ENCODE measurements at regions not wholly inside any gene's neighbourhood (a gene's known extent, or its start where the extent isn't known, plus 50 kb on each side); places are given as distances from the start of the nearest gene placed in this dataset.

DNA sequence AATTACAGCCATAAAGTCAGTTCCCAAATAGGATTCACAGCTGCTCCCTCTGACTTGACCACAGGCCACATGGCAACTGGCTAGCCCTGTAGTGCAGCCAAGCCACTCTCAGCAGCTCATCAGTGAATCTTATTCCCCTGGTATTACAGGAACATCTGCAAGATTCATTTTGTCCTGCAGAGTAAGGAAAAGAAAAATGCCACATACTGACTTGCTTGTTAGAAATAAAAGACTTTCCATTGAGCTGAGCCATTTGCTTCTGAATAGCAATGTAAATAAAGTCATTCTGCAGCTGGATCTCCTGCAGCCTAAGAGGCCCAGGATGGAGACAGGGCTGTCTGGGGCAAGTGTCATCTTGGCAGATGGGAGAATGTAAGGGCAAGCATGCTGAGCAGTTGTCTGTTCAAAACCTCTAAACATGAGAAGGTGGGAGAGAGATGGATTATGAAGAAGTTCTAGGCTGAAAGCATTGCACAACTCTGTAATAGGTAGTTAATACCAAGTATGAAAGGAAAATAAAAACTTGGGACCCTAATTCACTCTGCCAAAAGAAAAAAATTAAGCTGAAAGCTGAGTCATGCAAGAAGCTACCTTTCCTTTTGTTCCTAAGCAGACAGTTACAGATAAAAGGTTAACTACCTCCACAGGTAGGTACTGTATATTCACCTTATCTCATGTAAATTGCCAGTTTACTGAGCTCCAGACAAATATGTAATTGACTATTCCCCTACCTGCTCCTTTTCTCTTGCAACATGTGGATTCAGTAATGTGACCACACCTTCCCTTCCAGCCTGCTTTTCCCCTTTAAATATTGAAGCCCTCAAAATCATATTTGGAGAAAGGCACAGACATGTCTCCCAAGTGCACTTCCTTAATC is 244.4 kb upstream of the RAI14 start:
- peaks cover 8% of the 10 kb centered on the region; the same call in 1 of the 2 replicates for H3K9me2 ChIP-seq (ENCODE audit: insufficient read depth)
- H3K36me3 Mint-ChIP-seq (ENCODE audit: low read depth), result peaks cover 35% of the 10 kb centered on the region
- no peaks in the 10 kb centered on the region for H3K36me3 ChIP-seq (ENCODE audit: insufficient read depth)
- no peaks in the 10 kb centered on the region for H4K20me1 ChIP-seq (replicated peaks; ENCODE audit: insufficient read depth)
- peaks cover 7% of the 10 kb centered on the region; the same call in 1 of the 2 replicates for H3F3A ChIP-seq (replicated peaks; ENCODE audit: low read depth)
- peak overlapping the region; percentile 45 for H3K4me2 ChIP-seq
- peak; percentile 87 for DNase-seq (ENCODE audit: low spot score)
- H3K4me1 Mint-ChIP-seq, result peaks cover 60% of the 10 kb centered on the region
- peak overlapping the region; percentile 42 for H3K4me3 Mint-ChIP-seq
- TF ChIP-seq, protein P1, sequence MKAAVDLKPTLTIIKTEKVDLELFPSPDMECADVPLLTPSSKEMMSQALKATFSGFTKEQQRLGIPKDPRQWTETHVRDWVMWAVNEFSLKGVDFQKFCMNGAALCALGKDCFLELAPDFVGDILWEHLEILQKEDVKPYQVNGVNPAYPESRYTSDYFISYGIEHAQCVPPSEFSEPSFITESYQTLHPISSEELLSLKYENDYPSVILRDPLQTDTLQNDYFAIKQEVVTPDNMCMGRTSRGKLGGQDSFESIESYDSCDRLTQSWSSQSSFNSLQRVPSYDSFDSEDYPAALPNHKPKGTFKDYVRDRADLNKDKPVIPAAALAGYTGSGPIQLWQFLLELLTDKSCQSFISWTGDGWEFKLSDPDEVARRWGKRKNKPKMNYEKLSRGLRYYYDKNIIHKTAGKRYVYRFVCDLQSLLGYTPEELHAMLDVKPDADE (IDR thresholded peaks at IDR 0.05), result peak; percentile 28; the same call in 1 of the 2 replicates
- TF ChIP-seq, protein P2, sequence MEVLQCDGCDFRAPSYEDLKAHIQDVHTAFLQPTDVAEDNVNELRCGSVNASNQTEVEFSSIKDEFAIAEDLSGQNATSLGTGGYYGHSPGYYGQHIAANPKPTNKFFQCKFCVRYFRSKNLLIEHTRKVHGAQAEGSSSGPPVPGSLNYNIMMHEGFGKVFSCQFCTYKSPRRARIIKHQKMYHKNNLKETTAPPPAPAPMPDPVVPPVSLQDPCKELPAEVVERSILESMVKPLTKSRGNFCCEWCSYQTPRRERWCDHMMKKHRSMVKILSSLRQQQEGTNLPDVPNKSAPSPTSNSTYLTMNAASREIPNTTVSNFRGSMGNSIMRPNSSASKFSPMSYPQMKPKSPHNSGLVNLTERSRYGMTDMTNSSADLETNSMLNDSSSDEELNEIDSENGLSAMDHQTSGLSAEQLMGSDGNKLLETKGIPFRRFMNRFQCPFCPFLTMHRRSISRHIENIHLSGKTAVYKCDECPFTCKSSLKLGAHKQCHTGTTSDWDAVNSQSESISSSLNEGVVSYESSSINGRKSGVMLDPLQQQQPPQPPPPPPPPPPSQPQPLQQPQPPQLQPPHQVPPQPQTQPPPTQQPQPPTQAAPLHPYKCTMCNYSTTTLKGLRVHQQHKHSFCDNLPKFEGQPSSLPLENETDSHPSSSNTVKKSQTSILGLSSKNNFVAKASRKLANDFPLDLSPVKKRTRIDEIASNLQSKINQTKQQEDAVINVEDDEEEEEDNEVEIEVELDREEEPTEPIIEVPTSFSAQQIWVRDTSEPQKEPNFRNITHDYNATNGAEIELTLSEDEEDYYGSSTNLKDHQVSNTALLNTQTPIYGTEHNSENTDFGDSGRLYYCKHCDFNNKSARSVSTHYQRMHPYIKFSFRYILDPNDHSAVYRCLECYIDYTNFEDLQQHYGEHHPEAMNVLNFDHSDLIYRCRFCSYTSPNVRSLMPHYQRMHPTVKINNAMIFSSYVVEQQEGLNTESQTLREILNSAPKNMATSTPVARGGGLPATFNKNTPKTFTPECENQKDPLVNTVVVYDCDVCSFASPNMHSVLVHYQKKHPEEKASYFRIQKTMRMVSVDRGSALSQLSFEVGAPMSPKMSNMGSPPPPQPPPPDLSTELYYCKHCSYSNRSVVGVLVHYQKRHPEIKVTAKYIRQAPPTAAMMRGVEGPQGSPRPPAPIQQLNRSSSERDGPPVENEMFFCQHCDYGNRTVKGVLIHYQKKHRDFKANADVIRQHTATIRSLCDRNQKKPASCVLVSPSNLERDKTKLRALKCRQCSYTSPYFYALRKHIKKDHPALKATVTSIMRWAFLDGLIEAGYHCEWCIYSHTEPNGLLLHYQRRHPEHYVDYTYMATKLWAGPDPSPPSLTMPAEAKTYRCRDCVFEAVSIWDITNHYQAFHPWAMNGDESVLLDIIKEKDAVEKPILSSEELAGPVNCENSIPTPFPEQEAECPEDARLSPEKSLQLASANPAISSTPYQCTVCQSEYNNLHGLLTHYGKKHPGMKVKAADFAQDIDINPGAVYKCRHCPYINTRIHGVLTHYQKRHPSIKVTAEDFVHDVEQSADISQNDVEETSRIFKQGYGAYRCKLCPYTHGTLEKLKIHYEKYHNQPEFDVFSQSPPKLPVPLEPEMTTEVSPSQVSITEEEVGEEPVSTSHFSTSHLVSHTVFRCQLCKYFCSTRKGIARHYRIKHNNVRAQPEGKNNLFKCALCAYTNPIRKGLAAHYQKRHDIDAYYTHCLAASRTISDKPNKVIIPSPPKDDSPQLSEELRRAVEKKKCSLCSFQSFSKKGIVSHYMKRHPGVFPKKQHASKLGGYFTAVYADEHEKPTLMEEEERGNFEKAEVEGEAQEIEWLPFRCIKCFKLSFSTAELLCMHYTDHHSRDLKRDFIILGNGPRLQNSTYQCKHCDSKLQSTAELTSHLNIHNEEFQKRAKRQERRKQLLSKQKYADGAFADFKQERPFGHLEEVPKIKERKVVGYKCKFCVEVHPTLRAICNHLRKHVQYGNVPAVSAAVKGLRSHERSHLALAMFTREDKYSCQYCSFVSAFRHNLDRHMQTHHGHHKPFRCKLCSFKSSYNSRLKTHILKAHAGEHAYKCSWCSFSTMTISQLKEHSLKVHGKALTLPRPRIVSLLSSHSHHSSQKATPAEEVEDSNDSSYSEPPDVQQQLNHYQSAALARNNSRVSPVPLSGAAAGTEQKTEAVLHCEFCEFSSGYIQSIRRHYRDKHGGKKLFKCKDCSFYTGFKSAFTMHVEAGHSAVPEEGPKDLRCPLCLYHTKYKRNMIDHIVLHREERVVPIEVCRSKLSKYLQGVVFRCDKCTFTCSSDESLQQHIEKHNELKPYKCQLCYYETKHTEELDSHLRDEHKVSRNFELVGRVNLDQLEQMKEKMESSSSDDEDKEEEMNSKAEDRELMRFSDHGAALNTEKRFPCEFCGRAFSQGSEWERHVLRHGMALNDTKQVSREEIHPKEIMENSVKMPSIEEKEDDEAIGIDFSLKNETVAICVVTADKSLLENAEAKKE (CRISPR knock-in tag; IDR thresholded peaks at IDR 0.05), result peak; percentile 98
- TF ChIP-seq, protein P3, sequence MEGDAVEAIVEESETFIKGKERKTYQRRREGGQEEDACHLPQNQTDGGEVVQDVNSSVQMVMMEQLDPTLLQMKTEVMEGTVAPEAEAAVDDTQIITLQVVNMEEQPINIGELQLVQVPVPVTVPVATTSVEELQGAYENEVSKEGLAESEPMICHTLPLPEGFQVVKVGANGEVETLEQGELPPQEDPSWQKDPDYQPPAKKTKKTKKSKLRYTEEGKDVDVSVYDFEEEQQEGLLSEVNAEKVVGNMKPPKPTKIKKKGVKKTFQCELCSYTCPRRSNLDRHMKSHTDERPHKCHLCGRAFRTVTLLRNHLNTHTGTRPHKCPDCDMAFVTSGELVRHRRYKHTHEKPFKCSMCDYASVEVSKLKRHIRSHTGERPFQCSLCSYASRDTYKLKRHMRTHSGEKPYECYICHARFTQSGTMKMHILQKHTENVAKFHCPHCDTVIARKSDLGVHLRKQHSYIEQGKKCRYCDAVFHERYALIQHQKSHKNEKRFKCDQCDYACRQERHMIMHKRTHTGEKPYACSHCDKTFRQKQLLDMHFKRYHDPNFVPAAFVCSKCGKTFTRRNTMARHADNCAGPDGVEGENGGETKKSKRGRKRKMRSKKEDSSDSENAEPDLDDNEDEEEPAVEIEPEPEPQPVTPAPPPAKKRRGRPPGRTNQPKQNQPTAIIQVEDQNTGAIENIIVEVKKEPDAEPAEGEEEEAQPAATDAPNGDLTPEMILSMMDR (conservative IDR thresholded peaks at IDR 0.05; ENCODE audit: low read depth in 2 of 2), result no peak
- TF ChIP-seq, protein P4, sequence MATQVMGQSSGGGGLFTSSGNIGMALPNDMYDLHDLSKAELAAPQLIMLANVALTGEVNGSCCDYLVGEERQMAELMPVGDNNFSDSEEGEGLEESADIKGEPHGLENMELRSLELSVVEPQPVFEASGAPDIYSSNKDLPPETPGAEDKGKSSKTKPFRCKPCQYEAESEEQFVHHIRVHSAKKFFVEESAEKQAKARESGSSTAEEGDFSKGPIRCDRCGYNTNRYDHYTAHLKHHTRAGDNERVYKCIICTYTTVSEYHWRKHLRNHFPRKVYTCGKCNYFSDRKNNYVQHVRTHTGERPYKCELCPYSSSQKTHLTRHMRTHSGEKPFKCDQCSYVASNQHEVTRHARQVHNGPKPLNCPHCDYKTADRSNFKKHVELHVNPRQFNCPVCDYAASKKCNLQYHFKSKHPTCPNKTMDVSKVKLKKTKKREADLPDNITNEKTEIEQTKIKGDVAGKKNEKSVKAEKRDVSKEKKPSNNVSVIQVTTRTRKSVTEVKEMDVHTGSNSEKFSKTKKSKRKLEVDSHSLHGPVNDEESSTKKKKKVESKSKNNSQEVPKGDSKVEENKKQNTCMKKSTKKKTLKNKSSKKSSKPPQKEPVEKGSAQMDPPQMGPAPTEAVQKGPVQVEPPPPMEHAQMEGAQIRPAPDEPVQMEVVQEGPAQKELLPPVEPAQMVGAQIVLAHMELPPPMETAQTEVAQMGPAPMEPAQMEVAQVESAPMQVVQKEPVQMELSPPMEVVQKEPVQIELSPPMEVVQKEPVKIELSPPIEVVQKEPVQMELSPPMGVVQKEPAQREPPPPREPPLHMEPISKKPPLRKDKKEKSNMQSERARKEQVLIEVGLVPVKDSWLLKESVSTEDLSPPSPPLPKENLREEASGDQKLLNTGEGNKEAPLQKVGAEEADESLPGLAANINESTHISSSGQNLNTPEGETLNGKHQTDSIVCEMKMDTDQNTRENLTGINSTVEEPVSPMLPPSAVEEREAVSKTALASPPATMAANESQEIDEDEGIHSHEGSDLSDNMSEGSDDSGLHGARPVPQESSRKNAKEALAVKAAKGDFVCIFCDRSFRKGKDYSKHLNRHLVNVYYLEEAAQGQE (IDR thresholded peaks at IDR 0.05; ENCODE audit: unreplicated experiment), result no peak
- TF ChIP-seq POLR2AphosphoS5 (IDR thresholded peaks at IDR 0.05; ENCODE audit: low read depth) (peak; percentile 32; the same call in 1 of the 2 replicates), STAT1 (IDR thresholded peaks at IDR 0.05; ENCODE audit: unreplicated experiment) (no peak), EZH2 (IDR thresholded peaks at IDR 0.05; ENCODE audit: low read depth, unreplicated experiment) (no peak), ZNF331 (CRISPR knock-in tag; IDR thresholded peaks at IDR 0.05; ENCODE audit: low read depth) (no peak), ZNF114 (CRISPR knock-in tag; IDR thresholded peaks at IDR 0.05) (peak; percentile 85; the same call in 1 of the 2 replicates), CREB1 (CRISPR knock-in tag; IDR thresholded peaks at IDR 0.05; ENCODE audit: low read depth) (peak; percentile 45), NANOG (IDR thresholded peaks at IDR 0.05; ENCODE audit: borderline replicate concordance) (peak; percentile 97), JUNB (IDR thresholded peaks at IDR 0.05; ENCODE audit: unreplicated experiment) (no peak), EZH2phosphoT487 (IDR thresholded peaks at IDR 0.05; ENCODE audit: unreplicated experiment) (no peak)
- H3K27ac Mint-ChIP-seq, result peak overlapping the region; percentile 95
- ATAC-seq, result peak; percentile 90
- no peaks in the 10 kb centered on the region for H3K79me2 ChIP-seq (replicated peaks; ENCODE audit: insufficient read depth)
- peak overlapping the region; percentile 14 for H3K4me3 ChIP-seq
- H3K27me3 Mint-ChIP-seq (ENCODE audit: insufficient read depth, low read depth, poor library complexity), result peaks cover 7% of the 10 kb centered on the region
- H3K27ac ChIP-seq (ENCODE audit: low read depth), result peak overlapping the region; percentile 99
- H3K9me3 Mint-ChIP-seq, result peaks cover 37% of the 10 kb centered on the region
- H2AFZ ChIP-seq, result no peak overlapping the region
- no peaks in the 10 kb centered on the region for H3K27me3 ChIP-seq (ENCODE audit: insufficient read depth)
- H3K4me1 ChIP-seq (ENCODE audit: insufficient read depth), result peaks cover 37% of the 10 kb centered on the region

Data from GM23338 (cell line).